UCSD-AML1 (cell line): ENCODE measurements at regions not wholly inside any gene's neighbourhood (a gene's known extent, or its start where the extent isn't known, plus 50 kb on each side); places are given as distances from the start of the nearest gene placed in this dataset.

Experiments
- DNase-seq: peaks from one replicate; lab custom pipeline; 2025; ENCODE audit not compliant: unreplicated experiment; lab: John Stamatoyannopoulos, UW

DNA sequence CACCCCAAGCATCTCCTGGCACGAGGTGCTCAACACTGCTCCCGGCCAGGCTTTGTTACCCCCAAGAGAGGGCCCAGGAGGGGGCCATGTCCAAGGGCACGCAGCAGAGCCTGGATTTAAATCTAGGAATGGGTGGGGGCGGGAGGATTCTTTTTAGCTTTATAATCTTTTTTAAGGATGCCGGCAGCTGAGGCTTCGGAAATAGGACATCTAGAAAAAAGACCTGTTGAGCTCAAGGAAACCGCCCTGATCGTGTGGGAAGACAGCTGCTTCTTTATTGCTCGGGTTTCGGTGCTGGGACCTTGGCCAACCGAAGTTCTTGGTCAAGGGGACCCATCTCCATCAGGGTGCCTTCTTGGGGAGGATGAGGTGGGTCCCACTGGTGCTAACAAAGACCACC, 317.9 kb downstream of the CTTN start:
- DNase-seq: no peak

DNA sequence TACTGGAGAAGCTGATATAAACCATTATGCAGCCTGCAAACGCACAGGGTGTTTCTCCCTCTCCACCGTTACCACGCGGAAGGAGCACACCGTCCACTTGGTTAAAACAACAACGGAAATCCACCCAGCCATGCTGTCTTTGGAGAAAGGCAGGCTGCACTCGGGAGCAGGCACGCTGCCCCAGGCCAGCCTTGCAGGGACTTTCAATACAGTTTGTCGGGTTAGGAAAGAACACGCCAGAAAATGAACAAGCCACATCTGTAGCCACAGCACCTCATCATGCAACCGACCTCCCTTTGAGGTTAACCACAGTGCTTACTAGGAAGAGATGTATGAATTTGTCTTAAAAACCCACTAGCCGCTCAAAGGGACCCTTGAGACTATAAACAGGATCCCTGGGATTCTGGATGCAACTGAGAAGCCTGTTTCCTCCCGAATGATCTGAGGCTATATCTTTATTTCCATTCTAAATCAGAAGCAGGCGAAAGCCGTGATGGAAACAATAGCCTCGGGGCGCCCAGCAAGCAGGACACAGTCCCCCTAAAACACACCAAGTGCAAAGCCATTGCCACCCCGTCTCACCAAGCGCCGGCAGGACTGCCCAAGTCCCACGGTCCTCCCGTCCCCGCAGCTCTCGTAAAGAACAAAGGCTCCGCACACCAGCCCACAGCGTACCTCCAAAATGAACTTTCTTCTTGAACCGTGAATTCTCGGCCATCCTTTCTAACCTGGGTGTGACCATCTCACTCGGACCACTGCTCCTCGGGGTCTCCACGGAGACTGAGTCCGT, 318.9 kb downstream of the CTTN start:
- no peak for DNase-seq

DNA sequence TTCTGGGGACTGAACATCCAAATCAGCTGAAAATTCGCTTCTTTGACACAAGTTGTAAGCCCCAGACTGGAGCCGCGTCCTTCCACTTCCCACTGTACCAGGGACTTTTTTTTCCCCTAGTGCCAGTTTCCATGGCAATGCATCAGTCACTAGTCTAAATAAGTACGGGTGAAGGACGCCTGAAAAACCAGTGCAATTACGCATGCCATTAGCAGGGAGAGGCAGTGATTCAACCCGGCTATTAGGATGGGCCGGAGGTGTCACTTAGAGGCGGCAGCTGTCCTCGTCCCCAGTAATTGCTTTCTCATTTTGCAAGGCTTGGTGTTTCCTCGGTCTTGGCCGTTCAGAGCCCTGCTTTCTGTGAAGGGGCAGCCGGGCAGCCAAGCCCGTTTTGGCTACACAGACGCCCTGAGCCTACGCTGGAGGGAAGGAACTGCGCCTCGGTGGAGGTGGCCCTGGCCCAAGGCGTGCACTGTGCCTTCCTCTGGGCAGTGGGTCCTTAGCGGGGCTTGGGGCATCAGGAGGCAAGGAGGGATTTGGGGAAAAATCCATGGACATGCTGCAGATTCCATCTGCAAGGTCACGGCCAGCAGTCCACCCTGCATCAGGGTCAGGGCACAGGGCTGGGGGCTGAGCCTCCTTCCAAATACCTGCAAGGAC, 319.7 kb downstream of the CTTN start:
- no peak for DNase-seq

DNA sequence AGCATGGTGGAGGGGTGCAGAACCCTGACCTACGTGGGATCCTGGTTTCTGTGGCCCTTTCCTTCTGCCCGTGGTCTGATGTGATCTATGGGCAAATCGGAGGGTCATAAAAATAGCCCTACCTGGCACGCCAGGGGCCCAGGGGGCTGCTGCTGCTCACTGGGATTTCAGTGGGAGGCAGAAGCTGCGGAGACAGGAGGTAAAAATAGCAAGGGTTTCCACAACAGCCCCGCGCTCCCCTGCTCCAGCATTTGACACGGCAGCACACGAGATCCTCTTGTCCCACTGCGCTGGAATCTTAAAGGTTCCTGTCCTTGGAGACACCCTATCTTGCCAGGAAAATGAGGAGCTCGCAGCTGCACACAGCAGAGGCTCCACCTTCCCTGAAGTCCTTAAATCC, 321.2 kb downstream of the CTTN start:
- no peak for DNase-seq

DNA sequence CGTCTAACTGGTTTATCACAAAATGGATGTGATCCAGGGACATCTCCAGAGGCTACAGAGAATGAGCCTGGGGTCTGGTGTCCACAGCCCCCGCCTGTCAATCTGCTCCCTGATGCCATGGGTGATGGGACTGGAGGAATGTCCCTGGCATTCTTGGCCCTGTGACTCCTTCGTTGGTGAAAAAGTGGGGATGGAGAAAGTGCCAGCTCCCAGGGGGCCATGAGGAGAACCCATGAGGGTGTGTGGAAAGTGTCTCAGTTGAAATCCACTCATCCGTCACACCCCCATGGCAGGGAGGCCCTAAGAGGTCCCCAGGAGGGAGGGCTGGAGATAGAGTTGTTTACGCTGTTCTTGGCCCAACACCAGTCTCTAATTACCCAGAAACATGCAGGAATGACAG, 322.0 kb downstream of the CTTN start:
- DNase-seq: no peak

DNA sequence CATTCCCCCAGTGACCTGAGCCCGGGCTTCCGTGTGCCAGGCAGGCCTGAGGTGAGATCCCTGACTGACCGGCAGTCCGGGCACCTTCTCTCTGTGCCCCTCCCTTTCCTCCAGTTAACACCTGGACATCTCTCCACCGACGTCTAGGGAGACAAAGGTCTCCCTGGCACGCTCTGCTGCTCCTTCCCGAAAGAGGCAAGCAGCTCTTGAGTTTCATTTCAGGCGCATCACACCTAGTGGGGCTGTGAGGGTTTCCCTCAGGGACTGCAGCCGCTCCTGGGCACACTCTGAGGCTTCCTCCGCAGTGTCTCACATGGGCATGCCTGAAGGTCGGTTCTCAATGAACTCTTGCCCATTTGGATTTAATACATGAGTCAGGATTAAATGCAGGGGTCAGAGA, 322.7 kb downstream of the CTTN start:
- DNase-seq: no peak

DNA sequence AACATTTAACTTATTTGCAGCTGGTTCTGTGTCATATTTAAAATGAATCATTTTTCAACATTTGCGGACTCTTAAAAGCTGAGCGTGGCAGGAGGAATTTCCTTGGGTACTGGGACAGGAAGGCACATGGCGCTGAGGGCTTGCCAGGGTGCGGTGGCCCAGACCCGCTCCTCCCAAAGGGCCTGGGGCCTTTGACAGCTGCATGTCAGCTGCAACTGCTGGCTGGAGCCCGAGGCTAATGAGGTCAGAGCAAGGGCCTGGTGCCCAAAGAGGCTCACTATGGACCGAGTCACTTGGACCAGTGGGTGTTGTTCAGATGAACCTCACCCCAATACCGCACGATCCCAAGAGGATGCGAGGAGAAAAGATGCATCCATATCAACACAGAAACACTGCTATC, 326.9 kb downstream of the CTTN start:
- DNase-seq: no peak

DNA sequence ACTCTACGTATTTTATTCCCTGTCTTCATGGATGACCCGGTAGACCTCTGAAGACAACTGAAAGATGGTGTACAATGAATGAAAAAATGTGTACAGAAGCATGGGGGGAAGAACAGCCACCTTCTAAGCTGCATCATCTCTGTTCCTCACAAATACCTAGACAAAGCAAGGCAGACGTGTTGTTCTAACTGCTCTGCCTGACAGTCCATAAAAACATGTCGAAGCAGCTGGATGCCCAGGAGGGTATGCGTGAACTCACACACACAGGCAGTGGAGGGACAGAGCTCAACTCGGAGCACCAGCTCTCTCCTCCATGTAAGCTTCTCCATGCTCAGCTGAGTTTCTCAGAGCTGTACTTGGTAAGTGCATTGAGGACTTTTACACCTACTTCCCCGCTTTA, 327.4 kb downstream of the CTTN start:
- no peak for DNase-seq

DNA sequence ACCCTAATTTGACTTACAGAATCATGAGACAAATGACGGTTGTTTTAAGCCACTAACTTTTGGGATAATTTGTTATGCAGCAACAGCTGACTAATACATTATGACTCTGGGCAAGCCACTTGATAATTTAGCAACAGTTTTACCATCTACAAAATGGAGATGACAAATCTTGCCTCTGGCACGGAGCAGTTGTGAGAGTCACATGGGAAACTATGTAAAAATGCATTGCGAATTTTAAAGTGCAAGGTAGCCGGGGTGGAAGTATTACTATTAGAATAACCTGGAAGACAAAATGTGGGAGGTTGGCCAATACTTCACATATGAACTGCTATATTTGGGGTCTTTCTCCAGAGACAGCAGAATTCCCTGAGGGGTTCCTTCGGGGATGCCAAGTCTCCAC, 328.7 kb downstream of the CTTN start:
- DNase-seq: no peak

DNA sequence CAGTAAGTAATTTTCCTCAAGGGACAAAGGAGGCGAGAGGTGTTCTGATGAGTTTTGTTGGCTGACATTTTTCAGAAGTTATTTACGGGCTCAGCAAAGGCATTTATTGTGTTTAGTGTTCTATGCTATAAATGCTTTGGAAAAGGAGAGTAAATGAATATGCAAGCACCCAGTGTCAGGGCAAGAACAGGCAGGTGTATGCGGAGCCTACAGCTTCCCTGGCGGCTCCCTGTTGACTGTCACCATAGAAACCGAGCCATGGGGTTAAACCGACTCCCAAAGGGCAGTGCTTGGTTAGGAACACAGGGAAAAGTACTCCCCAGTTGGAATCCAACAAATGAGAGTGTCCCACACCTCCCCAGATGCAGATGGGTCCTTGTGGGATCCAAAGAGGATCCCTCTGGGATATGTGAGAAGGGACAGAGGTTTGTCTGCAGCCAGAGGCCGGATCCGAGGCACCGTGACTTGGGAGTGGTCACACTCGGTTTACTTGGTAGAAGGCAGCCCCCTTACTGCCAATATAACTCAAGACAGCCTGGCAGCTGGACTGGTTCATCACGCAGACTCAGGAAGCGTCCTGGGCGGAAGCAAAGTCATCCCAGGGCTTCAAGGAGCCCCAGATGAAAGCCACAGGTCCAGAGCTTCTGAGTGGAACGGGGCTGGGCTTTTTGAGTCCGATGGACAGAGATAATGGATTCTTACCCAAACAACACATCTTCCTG, 329.7 kb downstream of the CTTN start:
- no peak for DNase-seq

DNA sequence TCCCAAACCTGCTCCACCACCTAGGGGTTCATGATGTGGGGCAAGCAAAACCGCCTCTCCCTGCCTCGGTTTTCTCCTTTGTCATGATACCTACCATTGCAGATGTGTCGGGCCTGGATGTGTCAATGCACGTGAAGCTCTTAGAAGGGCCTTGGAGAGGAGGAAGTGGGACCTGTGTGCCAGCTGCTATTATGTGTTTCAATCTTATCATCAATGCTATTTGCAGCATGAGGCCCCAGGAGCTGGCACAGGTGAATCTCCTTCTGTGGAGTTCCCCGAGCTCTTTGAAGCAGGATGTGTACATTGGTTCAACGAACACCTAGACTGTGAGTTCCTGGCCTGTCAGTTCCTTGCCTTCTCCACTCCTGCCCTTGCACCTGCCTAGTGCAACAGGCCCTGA, 331.6 kb downstream of the CTTN start:
- DNase-seq: no peak

DNA sequence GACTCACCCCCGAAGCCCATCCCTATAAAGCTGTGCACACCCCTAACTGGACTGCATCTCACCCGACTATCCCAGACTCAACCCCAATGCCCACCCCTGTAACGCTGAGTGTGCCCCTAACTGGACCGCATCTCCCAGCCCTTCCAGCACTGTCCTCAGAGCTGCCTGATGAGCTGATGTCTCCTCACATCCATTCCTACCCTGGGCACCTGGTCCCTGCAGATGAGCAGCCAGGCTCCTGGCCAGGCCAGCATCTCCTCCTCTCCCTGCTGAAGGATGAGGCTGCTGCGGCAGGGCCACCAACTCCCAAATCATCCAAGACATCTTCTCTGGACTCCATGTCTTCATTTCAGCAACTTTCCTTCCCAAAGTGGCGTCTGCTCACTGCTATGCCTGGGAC, 332.1 kb downstream of the CTTN start:
- no peak for DNase-seq

DNA sequence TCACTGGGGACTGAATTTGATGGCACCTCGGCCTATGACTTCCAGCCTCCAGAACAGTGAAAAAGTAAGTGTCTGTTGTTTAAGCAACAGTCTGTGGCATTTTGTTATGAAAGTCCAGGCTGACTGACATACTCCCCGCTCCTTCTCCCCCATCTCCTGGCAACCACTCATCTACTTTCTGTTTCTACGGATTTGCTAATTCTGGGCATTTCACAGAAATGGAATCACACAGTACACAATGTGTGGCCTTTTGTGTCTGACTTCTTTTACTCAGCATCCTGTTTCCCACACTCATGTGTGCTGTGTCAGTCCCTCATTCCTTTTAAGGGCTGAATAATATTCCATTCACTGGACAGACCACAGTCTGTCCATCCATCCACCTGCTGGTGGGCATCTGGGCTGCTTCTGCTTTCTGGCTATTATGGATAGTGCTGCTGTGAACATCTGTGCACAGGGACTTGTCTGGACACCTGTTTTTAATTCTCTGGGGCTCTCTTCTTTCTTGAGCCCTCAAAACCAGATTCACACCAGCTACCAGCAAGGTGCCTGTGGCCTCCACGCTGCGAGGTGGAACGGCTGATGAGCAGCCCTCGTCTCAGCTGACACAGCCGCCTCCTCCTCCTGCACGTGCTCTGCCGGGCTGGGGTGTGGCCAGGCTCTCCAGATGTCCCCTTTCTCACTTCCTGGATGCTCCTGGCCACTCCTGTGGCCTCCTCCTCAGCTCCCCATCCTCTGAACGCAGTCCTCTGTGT, 333.1 kb downstream of the CTTN start:
- DNase-seq: no peak

DNA sequence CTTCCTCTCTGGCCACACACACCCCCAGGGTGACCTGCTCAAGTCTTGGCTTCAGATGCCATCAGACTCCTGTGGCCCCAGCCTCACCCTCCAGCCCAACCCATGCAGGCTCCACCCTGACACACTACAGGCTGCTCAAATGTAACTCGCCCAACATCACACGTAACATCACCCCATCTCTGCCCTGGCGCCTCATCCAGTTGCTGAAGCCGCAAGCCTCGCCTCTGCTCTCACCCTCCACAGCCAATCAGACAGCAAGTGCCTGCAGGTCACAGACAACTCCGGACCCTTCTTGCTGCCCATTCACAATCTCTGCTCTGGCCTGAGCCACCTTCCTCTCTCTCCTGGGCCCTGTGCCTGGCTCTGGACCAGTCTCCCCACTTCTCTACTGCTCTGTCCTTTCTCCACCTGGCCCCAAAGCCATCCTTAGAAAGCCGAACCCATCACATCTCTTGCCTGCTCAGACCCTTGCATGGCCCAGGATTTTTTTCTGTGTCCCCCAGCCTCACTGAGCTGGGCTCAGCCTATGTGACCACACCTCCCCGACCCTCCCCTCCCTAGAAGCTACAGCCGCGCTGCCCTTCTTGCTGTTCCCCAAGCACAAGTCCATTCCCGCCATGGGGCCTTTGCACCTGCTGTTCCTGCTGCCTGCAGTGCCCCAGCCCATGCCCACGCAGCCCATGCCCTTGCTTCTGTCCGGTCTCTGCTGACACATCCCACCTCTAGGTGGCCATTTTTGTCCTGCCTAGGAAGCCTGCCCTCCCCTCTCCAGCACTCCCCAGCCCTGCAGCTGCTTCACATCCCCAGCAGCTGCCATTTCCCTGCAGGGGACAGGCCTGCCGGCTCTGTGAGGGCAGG, 333.9 kb downstream of the CTTN start:
- no peak for DNase-seq

DNA sequence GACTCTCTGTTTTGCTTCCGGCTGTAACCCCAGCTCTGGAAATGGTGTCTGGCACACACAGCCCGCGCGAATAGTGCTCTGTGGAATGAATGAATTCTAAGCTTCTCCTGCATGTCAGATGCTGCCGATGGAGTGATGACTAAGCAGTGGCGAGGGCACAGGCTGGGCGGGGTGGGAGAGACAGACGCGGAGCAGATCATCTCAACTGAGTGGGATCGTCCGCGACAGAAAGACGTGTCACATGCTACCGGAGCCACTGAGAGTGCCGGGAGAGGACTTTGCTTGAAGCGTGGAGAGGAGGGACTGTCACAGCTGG, 334.5 kb downstream of the CTTN start:
- DNase-seq: no peak

DNA sequence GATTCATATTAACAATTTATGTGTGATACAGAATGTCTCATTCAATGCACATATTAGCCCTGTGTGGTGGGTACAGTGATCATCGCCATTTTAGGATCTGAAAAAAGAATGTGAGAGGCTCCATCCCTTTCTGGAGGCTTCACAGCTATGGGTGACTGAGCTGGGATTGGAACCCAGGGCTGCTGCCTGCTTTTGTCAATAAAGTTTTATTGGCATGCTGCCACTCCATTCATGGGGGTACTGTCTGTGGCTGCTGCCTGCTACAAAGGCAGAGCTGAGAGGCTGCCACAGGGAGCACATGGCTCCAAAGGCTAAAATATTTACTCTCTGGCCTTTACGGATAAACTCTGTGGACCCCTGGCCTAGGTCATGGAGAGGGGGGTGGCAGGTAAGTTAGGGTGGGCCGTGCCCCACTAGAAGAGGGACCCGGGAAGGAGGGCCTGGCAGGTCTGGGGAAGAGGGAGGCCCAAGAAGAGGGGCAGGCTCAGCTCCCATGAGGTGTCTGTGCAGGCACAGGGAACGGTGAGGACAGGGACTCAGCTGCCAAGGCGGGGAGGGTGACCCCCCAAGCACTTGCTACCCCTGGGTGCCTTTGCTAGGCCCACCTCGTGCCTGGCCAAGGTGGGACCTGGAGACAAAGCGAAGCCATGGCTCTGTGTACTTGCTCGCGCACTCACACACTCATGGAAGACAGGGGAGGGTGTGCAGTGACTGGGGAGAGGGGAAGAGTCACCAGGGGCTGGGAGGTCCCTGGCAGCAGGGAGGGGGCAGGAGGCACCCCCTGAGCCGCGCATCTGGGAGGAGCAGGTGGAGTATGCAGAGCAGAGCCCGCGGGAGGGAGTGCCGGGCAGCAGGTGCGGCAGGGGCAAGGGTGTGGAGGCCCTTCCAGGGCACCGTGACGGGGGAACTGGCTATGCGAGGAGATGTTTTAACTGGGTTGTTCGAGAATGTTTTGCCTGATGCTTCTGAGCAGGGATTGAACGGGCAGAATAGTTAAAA, 335.3 kb downstream of the CTTN start:
- no peak for DNase-seq

DNA sequence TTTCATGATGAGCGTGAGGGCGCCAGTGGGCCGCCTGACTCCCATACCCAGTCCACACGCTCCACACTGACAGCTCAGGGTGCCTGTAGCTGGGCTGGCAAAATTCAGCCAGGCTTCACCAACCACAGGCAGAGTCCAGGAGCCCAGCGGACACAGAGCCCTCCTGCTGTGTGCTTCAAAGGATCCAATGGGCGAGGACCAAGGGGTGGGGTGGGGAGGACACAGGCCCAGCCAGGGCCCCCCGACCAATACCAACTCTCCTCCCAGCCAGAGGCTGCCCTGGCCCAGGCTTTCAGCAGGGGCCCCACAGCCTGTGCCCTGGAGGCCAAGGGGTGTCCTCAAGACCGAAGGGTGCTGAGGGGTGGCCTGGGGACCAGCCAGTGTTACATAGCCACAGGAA, 336.1 kb downstream of the CTTN start:
- no peak for DNase-seq

DNA sequence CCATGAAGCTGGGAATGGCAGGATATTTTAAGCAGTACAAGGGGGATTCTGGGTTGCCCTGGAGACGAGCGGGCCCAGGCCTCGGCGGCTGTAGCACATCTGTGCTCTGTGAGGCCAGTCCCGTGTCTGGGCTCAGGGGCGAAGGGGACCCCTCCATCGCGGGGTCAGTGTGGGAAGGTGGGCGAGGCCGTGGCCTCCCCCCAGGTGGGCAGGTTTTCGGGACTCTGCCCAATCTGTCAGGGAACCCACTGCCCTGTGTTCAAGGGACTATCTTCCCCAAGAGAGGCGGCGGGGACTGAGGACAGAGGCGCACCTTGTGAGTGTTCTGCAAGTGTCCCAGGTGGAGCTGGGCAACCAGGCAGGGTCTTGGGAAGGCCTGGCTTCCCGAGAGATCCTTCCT, 336.6 kb downstream of the CTTN start:
- no peak for DNase-seq

DNA sequence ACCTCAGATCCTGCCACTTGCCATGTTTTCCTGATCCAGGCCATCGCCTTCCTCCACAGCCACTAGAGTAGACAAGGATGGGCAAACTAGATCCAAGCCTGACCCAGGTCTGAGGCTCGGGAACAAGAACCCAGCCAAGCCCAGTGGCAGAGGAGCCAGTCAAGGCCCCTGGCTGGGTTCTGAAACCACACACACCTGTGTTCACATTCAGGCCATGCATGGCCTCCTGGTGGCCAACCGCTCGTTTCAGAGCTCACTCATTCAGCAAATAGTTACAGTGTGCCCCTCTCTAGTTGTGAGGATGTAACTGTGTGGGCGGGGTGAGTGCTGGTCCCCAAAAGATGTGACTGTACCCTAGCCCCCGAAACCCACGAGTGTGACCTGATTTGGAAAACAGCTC, 337.6 kb downstream of the CTTN start:
- DNase-seq: no peak

DNA sequence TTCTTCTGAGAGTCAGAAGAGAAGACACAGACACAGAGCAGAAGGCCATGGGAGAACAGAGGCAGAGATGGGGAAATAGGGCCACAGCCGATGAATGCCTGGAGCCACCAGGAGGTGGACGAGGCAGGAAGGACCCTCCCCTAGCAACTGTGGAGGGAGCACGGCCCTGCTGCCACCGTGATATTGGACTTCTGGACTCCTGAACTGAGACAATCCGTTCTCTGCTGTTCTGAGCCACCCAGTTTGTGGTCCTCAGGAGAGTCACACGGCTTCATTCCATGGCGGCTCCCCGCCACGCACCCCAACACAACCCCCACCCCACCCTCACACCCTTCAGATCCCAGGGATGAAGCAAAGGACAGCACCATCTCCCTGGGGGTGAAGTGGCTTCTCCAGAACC, 338.1 kb downstream of the CTTN start:
- DNase-seq: no peak
